ENCODE measurements at regions not wholly inside any gene's neighbourhood (a gene's known extent, or its start where the extent isn't known, plus 50 kb on each side); places are given as distances from the start of the nearest gene placed in this dataset.

GRCh38 chr4:189036906-189037305 lies 897.7 kb downstream of the TRIML1 start:
- TF ChIP-seq HES2 (IDR thresholded peaks at IDR 0.05) (no peak), REST (IDR thresholded peaks at IDR 0.05) (no peak), EHMT2 (IDR thresholded peaks at IDR 0.05; ENCODE audit: low read depth) (no peak), GATA3 (IDR thresholded peaks at IDR 0.05; ENCODE audit: borderline replicate concordance) (no peak), SMC3 (IDR thresholded peaks at IDR 0.05) (no peak), POLR2AphosphoS2 (conservative IDR thresholded peaks at IDR 0.05; ENCODE audit: low read length) (no peak)
- ATAC-seq = no peak
- FAIRE-seq = no peak
- no peaks in the 10 kb centered on the region for H3K9me3 ChIP-seq
- POLR2A ChIA-PET = no interaction called here
- no peaks in the 10 kb centered on the region for H3K4me1 ChIP-seq
- 76% methylated on average over 6 of the region's 6 CpGs for WGBS (ENCODE audit: missing lambda C conversion rate)
- H3K4me3 ChIP-seq = no peak overlapping the region
- H3K27ac ChIP-seq = no peak overlapping the region
- DNase-seq (ENCODE audit: low read depth in 1 of 2, low spot score in 1 of 2) = no peak
- no peak overlapping the region for H3K4me2 ChIP-seq
- CTCF ChIA-PET = no interaction called here

- FAIRE-seq = no peak
- TF ChIP-seq KDM1A (IDR thresholded peaks at IDR 0.05; ENCODE audit: low read depth) = no peak
- no peak for TF ChIP-seq USF2 (IDR thresholded peaks at IDR 0.05)
- no peak for TF ChIP-seq CTCF (IDR thresholded peaks at IDR 0.05)
- no peak for TF ChIP-seq BCL3 (IDR thresholded peaks at IDR 0.05)
- TF ChIP-seq CHD4 (IDR thresholded peaks at IDR 0.05; ENCODE audit: borderline replicate concordance) = no peak
- TF ChIP-seq CEBPB (IDR thresholded peaks at IDR 0.05) = no peak
- TF ChIP-seq RAD21 (conservative IDR thresholded peaks at IDR 0.05 in 1 of 2, IDR thresholded peaks at IDR 0.05 in 1 of 2) = no peak
- TF ChIP-seq FOXS1 (CRISPR knock-in tag; IDR thresholded peaks at IDR 0.05) = no peak
- no peak for TF ChIP-seq POLR2AphosphoS2 (conservative IDR thresholded peaks at IDR 0.05; ENCODE audit: low read length)
- no peak for TF ChIP-seq NFE2L2 (conservative IDR thresholded peaks at IDR 0.05; ENCODE audit: low read length)
- TF ChIP-seq RFX5 (IDR thresholded peaks at IDR 0.05) = no peak
- no peak for TF ChIP-seq HOXB5 (CRISPR knock-in tag; IDR thresholded peaks at IDR 0.05)
- TF ChIP-seq GATA3 (IDR thresholded peaks at IDR 0.05; ENCODE audit: borderline replicate concordance) = no peak
- 83% methylated on average over 1 of the region's 1 CpG for WGBS (ENCODE audit: missing lambda C conversion rate)
- ChIA-PET CTCF (no interaction called here), POLR2A (no interaction called here)
- DNase-seq (ENCODE audit: low read depth in 1 of 2, low spot score in 1 of 2) = no peak
- no peak for ATAC-seq
- H3K4me3 ChIP-seq = no peak overlapping the region
- H3K4me2 ChIP-seq = no peak overlapping the region
- no peak overlapping the region for H3K27ac ChIP-seq
- no peaks in the 10 kb centered on the region for H3K9me3 ChIP-seq
- 0 out of 3 replicates have a peak, but pooled peaks cover 3% of the 10 kb centered on the region for H3K4me1 ChIP-seq
Measured at GRCh38 chr4:189046642-189047041, 894.0 kb upstream of the FRG1 start.

Measured in A549 (cell line).